ENCODE measurements at regions not wholly inside any gene's neighbourhood (a gene's known extent, or its start where the extent isn't known, plus 50 kb on each side); places are given as distances from the start of the nearest gene placed in this dataset.

DNA sequence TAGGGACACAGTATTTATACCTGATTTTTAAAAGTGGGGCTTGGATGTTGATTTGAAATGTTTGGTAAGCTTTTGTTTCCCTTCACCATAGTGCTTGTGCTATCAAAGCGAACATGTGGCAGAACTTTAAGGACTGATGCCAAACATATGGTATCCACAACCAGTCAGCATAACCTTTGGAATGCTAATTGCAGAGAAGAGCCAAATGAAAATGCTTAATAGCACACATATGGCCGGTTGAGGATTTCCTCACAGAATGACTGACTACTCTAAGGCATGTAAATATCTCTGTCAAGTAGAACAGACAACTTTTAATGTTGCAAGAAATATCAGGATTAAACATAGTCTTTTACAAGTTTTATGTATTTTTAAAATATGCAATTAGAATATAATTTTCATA, 120.9 kb upstream of the COL3A1 start:
- peak; percentile 97 for FAIRE-seq

DNA sequence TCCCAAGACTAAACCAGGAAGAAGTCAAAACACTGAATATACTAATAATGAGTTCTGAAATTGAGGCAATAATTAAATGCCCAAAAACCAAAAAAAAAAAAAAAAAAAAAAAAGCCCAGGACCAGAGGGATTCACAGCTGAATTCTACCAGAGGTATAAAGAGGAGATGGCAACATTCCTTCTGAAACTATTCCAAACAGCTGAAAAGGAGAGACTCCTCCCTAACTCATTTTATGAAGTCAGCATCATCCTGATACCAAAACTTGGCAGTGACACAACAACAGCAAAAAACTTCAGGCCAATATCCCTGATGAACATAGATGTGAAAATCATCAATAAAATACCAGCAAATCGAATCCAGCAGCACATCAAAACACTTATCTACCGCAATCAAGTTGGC, 108.5 kb upstream of the COL3A1 start:
- peak; percentile 79 for FAIRE-seq

DNA sequence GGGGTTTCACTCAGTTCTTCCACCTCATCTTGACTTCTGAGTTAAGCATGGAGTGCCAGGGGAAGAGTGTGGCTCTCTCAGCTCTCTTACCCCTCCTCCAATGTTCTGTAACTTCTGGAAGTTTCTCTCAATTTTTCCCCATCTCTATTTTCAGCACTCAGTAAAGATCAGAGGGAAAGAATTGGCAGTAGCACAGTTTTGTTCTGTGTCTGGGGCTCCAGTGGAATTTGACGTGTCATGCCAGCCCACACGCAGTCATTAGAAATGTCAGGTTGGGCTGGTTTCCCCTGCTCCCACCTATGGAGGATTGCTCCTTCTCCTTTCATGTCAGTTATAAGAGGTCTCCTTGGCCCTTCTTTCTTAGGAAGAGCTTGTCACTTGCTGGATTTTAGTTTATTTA, 104.6 kb upstream of the COL3A1 start:
- no peak for FAIRE-seq

DNA sequence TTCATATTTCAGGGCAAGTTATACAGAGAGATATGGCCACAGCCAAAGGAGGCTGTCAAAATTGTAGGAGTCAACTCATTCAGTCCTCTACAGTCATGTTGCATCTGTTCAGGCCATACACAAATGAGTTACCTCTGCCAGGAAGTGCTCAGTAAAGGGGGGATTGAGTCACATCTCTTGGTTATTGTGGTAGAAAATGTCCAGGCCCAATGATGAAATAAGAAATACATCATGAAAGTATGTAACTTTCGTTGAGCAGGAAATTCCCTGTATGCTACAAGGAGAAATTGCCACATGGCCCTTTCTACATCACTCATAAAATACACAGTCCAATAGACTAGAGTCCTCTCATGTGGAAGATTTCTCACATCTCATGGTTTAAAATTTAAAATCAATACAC, 103.9 kb upstream of the COL3A1 start:
- FAIRE-seq: no peak

DNA sequence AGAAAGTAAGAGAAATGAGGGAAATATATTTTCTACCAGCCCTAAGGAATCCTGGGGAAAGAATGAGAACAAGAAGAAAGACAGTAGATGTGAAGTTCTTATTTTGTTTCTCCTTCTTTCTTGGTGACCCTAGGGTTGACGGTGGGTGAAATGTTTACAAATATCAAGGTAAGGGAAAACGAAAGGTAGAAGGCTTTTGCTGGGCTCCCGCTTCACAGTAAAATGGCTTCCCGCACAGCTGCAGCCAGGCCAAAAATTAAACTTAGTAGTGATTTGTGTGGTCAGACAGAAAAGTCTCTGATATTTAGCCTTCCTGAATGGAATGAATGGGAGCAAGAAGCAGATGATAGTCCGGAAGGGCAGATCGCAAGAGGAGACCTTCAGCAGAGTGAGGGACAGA, 99.1 kb upstream of the COL3A1 start:
- no peak for FAIRE-seq

DNA sequence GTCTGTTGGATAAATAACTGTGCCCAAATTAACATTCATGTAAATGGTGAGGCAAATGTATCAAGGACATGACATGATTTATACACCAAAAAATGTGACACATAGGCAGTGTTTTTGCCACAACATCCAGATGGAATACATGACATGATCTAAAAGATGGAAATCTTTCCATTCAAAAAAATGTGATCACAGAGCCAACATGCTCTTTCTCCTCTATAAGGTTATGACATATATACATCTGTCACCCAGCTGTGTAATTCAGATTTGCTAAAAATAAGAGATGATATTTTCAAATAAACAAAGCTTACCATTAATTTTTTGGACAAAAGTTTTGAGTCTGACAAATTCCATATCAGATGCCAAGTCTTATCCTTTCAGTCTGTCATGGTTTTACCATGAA, 95.5 kb upstream of the COL3A1 start:
- FAIRE-seq: no peak

DNA sequence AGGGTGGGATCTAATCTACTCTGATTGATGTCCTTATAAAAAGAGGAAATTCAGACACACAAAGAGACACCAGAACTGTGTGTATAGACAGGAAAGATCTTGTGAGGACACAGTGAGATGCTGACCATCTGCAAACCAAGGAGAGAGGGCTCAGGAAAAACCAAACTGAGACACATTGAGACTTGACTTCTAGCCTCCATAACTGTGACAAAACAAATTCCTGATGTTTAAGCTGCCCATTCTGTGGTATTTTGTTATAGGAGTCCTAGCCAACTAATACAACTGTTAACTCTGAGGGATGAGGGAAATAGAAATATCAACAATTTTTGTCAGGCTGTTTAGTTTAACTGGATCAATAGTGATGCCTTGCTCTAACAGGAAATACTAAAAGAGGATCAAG, 93.4 kb upstream of the COL3A1 start:
- FAIRE-seq: no peak

DNA sequence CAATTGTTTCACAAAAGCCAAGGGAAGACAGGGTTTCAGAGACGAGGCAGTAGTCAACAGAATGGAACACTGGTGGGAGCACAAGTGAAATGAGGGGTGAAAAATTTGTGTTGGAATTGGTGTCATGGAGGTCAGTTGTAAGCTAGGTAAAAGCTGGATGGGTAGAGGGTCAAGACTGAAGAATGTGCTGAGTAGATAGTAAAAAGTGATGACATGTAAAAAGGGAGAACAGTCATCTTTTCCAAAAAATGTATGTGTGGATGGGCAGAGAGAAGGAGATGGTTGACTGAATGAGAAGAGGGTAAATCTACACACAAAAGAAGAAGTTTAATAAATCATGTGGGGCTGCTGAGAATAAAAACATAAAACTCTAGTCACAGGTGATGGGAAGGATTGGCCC, 92.7 kb upstream of the COL3A1 start:
- no peak for FAIRE-seq

DNA sequence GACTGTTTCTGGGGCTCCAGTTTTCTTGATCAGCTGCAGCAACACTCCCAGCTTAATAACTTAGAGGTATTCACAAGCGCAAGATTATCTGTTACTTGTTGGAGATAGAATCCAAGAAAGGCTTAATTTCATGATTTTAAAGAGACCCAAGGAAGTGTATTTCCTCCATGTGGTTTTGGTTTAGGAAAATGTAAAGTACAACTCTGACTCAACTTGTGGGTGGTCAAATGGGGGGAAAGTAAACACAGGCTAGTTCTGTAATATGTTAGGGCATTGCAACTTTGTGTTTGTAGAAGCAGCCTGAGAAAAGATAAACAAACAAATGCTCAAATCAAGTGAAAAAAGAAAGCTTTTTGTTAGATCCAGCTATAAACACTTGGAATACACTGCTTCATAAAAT, 90.1 kb upstream of the COL3A1 start:
- FAIRE-seq: peak; percentile 99

DNA sequence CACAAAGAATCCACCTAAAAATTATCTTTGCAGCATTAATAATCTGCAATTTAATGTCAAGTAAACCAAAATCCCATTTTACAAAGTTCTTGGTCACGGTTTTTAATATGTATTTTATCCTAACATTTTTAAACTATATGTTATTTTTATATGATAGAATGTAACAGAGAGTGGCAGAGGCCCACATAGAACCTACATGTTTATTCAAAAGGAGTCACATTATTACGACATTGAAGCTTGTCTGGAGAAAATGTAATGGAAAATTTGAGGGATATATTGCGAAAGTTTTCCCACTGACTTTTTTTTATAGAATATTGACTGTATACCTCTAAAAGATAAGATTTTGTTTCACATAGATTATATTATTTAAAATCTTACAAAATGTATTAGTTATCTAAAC, 89.7 kb upstream of the COL3A1 start:
- FAIRE-seq: no peak

DNA sequence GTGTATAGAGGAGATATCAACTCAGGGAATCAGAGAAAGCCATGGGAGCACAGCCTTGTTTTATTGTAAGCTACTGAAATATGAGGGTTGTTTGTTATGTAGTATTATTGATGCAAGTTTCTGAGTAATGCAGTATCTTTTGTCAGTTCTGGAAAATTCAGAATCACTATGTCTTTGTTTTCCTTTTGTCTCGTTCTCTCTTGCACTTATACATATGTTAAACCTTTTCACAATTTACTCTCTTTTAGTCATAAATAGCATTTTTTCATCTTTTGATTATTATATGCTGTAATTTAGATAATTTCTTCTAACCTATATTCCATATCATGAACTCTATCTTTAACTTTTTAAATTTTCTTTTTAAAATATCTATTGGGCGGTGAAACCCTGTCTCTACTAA, 85.0 kb upstream of the COL3A1 start:
- no peak for FAIRE-seq

DNA sequence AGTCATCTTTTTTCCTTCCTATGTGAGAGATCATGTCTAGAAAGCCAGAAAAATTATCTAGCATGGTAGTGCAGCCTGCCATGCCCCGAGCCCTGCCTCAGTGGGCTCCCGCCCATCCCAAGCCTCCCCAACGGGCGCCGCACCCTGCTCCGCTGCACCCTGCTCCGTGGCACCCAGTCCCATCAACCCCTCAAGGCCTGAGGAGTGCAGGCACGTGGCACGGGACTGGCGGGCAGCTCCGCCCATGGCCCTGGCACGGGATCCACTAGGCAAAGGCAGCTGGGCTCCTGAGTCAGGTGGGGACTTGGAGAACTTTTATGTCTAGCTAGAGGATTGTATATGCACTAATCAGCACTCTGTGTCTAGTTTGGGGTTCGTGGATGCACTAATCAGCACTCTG, 83.4 kb upstream of the COL3A1 start:
- no peak for FAIRE-seq

DNA sequence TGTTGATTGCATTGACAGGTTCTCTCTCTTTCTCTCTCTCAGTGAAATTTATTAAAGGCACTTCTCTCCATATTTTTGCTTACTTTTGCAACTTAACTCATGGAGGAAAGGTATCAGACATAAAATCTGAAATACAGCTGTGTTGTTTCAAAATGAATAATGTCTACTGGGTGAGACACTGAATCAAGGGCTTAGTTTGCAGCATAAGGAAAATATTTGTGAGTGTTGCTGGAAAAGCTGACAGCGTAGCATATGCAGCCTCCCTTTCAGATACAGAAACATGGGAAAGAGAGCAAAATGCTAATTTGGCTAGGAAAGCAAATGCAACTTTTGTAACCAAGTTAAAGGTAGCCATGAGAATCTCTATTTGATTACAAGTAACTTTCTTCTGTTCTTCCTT, 81.5 kb upstream of the COL3A1 start:
- FAIRE-seq: peak; percentile 79

DNA sequence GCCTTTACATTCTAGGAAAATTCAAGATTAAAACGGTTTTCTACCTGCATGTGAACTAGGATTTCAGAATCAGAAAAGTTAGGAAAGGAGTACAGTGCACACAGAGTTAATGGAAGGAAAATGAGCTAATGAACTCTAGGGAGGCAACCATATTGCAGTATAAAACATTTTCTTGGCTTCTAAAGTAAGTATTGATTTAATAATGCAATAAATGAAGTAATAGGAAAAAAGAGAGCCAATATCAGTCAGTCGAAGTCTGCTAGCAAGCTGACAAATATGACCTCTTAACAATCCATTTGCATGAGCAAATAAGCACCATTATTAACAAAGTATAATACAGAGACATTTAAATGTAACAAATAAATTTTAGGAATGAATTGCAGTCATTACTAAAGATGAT, 80.2 kb upstream of the COL3A1 start:
- no peak for FAIRE-seq

DNA sequence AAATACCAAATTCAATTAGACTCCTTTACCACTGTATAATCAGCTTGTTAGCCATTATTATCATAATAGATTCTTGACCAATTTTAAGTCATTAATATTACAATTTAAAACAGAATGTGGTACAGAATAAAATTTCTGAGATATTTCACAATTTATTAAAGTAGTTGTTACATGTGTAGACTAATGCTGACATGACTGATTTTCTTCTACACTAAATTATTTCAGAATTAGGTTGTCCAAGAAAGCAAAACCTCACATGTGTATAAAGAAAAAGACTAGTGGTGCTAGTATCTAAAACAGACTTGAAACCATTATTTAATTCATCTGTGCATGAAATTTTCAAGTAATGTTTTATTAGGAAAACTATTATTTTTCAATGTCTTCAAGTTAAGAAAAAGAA, 79.2 kb upstream of the COL3A1 start:
- FAIRE-seq: peak; percentile 85

DNA sequence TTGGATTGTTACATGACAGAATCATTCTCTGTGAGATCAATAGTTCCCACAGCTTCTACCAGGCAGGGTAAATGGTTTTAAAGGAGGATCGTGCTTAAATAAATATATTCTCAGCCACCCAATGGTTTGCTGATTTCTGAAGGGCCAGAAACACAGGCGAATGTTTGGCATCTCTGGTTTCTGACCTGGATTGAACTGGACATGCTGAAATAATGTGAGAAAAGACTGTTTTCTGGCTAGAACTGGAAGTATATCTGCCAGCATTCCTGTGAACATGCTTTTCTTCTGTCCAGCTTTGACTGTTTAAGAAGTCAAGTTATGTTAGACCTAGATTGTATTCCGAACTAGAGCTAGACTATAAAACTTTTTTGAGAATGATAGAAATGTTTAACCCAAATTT, 77.1 kb upstream of the COL3A1 start:
- no peak for FAIRE-seq

DNA sequence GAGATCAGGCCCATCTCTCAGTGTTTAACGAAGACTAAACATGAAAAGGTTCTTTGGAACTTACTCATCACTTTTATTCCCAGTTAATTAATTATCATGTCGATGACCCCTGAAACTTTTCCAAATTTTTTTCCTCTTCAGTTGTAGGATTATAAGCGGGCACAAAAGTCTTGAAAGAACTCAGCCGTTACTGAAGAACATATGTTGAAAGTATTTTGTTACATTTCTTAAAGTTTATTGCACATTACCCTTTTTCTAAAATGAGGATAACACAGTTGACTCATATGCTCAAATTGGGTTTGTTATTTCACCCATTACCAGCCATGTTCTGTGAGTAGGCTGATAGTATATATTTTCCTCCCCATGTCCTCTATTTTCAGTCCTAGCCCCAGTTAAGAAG, 75.9 kb upstream of the COL3A1 start:
- FAIRE-seq: peak; percentile 90

DNA sequence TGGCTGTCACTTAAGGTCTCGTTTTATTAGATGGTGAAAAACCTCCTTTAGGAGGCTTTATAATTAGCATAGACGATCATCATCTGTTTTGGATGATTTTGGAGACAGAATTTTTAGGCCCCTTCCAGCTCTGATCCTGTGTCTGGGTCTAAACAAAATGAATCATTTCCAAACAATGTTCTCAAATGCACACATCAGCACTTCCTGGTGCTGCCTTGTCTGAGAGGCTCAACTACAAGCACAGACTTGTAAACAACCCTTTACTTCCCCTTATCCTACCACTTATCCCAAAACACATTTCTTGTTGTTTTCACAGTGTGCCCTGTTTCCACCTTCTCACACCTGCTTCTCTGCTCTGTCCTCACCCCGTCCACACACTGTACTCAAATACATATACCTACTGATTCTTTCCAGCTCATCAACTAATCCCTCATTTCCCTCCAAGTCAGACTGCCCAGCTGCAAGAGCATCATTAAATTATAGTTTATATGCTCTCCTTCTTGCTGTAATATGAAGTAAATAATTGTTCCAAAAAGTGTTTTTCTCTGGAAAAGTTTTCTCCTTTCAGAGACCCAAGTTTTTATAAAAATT, 71.2 kb upstream of the COL3A1 start:
- peak; percentile 83 for FAIRE-seq

DNA sequence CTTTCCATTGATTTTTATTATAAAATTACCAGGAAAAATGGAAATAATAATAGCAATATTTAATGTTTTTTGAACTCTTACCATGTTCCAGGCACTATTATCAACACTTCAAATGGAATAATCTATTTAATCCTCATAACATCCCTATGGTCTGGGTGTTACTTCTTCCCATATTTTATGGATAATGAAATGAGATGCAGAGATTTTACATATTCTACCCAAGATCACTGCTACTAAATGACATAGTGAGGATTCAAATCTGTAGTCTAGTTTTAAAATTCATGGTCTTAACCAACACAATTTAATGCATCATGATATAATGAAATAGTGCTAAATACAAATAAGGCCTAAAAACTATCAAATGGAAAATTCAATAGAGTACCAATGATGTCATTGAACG, 70.4 kb upstream of the COL3A1 start:
- peak; percentile 58 for FAIRE-seq

DNA sequence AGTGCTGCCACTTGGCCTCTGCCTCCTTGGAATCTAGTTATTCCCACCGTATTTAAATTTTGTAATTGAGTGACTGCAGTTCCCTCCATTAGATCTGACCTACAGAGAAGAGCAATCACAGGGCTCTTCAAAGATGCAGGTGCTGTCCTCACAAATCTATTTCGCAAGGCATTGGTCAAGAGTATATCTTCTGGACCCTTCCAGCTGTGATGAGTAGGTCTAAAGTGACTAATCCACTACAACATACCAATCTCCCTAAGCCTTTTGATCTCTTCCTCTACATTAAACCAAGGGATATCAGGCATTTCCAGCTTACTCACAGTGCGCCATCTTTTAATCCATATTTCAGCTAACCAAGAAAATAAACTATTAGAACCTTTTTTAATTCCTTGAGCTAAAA, 65.1 kb upstream of the COL3A1 start:
- no peak for FAIRE-seq

DNA sequence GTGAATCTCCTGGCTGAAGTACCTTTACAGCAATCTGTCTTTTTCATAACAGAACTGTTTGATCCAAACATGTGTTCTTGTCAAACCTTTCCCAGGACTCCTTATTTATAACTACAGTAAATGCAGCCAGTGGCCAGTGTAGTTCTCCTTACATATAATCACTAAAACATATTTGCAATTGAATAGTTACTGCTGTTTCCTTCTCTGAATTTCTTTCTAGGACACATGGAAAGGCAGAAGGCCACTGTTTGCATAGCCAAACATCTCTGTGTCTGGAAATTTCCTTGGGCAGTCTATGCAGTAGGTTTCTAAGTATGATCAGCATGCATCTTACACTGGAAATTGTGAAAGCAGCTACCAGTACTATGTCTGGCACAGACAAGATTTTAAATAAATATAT, 57.4 kb upstream of the COL3A1 start:
- no peak for FAIRE-seq

DNA sequence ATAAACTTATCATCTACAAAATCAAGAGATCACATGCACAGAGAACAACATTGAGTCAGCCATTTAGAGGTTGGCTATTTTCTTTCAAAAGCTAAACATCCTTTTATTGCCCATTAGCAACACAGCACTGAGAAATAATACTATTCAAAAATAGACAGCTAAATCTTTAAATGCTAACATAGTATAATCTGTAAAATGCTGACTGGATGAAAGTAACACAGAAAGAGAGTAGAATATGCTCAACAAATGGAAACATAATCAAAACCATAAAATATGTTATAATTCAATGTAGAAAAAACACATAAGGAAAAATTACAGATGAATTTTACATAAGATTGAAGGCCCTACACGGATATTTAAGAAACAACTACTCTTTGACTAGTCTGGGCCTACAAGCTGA, 56.5 kb upstream of the COL3A1 start:
- no peak for FAIRE-seq

DNA sequence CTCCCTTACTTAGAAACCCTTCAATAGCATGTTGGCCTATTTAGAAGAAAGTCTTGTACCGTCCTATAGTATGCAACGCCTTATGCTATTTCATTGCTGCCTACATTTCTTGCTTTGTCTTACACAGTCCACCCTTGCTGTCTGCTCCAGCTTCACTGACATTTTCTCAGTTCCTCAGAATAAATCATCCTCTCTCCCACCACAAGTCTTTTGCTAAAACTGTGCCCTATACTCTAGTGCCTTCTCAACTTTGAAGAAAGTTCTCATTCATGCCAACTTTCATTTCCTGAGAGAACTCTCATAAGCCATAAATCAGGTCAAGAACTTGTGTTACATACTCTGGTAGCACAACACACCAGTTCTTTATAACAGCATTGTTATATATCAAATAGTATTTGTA, 54.3 kb upstream of the COL3A1 start:
- FAIRE-seq: no peak

DNA sequence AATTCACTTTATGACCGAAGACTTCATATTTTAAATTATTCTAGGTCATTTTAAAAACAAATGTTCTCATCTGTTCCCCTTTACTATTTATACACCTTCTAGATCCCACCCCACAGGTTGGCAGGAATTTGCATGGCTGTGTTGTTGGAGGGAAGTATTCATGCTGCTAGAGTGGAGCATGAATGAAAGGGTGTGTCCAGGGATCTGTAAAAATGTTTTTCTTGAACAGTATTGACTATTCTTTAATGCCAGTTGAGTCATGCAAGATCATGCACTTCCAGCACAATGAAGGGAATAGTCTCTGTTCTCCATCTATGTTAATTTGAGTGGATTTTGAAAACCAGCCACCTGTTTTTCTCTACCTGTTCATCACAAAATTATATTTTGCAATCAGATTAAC, 52.0 kb upstream of the COL3A1 start:
- FAIRE-seq: no peak
